ENCODE measurements at regions not wholly inside any gene's neighbourhood (a gene's known extent, or its start where the extent isn't known, plus 50 kb on each side); places are given as distances from the start of the nearest gene placed in this dataset.

DNA sequence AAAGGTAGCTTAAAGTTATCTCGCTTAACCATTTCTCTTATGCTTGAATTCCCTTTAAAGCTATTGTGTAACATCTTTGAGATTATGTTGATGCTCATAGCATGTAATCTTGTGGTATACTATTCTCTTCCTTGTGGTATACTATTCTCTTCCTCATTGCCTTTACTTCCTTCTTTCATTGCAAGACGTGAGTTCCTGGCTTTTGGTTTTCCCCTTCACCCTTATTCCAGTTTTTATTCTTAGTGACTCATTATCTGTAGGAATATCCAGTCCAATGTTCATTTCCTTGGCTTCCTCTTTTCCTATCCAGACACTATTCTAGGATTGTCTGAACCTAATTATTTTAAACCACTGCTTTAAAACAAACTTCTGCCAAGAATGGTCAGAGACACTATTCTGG, 564.0 kb downstream of the CCER1 start:
- no peak for DNase-seq

- no peak for DNase-seq
Observed at GRCh38 chr12:90368081-90368480, 586.9 kb downstream of the CCER1 start.

DNA sequence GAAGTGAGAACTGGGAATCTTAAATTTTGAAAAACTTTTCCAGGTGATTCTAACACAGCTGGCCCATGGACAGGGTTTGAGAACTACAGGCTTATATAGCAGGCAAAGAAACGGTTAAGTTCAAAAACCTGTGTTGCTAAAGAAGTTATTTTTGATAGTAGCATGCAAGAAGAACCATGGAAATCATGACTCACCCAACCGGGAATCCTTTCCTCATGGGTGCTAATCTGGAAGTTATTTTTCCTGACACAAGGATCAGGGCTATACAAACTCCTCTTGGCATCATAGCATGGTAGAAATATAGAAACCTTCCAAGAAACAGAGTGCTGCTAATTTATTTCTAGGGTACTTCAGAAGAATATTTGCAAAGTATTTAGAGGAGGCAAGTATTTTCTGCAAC, 588.7 kb downstream of the CCER1 start:
- no peak for DNase-seq

DNA sequence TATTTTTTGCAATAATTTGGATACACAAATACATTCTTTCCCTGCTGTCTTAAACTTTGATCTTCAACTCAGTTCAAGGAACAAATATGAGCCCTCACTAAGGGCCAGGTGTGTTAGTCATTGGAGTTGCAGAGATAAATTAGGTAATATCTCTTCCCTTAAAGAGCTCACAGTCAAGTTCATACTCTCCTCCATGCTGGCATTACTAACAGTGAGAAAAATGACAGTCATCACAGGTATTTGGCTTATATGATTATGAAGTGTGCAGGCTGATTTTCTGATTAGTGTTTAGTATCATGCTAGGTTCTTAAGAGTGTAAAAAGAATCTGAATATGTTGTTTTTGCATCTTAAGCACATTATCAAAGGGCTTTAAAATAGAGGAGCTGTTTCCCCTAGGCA, 594.7 kb downstream of the CCER1 start:
- DNase-seq, result no peak

DNA sequence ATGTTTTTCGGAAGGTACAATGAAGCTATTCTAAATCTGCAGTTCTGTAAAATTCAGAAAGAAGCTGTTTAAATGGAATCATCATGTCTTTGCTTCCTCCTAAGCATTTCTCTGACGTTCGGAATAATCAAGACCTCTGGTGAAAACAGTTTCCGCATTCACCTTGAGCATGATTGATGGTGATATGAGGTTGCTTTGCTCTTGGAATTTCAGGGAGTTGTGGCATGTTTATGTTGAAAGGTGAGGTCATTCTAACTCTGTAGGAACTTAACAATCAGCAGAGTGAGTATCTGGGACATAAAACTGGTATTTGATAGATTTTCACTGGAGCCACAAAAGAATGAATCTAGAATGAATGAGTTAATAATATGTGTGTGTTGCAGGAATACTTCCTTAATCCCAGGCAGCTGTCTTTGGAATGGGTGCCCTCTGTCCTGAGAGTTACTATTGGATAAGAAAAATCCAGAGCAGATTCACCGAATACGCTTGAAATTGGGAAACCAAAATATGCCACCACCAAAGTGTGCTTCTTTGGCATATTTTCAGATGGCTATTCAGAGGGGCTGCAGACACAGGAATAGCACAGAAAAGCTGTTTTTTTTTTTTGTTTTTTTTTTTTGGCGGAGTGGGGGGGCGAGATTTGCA, 599.1 kb downstream of the CCER1 start:
- no peak for DNase-seq

- DNase-seq, result no peak
Observed at GRCh38 chr12:90343966-90344365, 611.0 kb downstream of the CCER1 start.

- DNase-seq, result no peak
Observed at GRCh38 chr12:90342081-90342480, 612.9 kb downstream of the CCER1 start.

DNA sequence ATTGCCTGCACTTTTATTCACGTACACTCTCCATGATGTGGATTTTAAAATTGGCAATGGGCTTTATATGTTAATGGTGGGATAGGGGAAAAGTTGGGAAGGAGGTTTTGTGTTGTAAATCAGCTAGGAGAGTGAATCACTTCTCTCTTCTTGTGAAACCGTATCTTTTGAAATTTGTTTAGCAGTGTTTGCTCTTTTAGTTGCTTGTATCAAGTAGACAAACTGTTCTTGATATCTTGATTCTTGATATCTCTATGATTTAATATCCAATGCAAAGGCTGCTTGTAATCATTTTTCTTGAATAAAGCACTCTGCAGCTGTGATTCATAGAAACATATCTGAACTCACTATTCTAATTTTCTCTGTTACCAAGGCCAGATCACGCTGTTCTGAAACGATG, 615.1 kb downstream of the CCER1 start:
- DNase-seq, result no peak

GRCh38 chr12:90338365-90338764, 616.6 kb downstream of the CCER1 start:
- DNase-seq, result no peak

DNA sequence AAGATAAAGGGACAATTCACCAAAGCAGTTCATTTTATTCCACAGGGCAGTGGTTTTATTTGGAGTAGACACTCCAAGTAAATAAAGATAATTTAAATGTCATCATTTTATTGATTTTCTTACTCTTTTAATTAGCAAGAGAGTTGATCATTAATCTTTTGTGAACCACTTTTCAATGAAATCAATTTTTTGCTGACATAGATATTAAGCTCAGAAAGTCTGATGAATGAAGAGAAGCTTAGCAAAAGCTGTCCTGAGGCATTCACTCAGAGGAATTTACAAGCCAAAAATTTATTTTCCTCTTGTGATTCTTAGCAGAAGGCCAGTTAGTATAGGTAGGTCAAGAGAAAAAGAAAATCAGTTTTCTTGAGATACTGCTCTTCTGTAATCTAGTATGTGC, 618.0 kb downstream of the CCER1 start:
- DNase-seq, result no peak

- no peak for DNase-seq
Observed at GRCh38 chr12:90335566-90335965, 619.4 kb downstream of the CCER1 start.

GRCh38 chr12:90333939-90334338, 621.0 kb downstream of the CCER1 start:
- DNase-seq, result no peak

DNA sequence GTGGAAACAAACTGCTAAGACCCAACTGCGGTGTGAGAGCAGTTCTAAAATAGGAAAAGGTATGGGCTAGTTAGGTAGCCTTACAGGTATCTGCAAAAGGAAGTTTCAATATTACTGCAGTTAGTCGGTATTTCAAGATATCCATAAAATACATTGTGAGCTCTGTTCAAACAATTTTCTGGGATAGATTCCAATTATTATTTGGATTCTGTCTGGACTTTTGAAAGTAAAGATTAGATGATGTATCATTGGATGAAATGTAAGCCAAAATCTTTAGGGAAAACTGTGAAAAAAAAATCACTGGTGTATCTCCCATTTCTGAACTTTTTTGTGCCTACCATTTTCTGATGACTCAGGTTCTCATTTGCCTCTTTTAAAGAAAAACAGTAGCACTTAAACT, 621.6 kb downstream of the CCER1 start:
- DNase-seq, result no peak

- no peak for DNase-seq
Observed at GRCh38 chr12:90331821-90332220, 623.2 kb downstream of the CCER1 start.

GRCh38 chr12:90331262-90331661, 622.6 kb upstream of the ATP2B1 start:
- no peak for DNase-seq

GRCh38 chr12:90327793-90328743, 619.4 kb upstream of the ATP2B1 start:
- no peak for DNase-seq

DNA sequence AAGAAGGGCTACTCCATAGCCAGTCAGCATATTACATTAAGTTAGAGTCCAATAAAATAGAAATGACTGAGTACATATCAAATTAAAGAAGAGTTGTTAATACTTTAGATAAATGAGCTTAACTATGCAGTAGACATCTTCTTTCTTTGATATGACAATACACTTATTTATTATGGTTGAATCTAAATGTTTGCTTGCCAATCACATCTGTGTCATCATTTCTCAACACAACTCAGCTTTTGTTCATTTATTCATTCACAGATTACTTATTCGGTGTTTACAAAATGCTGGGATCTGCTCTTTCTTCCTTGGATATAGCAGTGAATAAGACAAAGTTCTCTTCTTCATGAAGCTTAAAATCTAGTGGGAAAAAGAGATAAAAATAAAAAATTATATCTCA, 614.6 kb upstream of the ATP2B1 start:
- no peak for DNase-seq

- no peak for DNase-seq
Observed at GRCh38 chr12:90322006-90322405, 613.4 kb upstream of the ATP2B1 start.

DNA sequence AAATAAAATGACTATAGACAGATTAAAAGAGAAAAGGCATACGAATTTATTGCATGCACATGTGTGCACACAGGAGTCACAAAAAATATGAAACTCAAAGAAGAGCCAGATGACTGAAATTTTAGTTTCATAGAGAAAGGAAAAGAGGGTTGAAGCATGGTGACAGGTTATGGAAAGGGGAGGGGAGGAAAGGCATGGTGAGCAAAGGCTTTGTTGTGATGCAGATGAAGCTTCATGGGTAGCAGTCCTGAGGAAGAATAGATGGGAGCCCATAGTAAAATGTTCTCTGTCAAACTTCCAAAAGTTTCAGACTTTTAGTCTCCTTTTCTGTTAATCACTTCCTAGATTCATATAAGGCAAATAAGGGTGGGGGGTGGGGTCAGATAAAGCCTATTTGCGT, 612.7 kb upstream of the ATP2B1 start:
- no peak for DNase-seq

DNA sequence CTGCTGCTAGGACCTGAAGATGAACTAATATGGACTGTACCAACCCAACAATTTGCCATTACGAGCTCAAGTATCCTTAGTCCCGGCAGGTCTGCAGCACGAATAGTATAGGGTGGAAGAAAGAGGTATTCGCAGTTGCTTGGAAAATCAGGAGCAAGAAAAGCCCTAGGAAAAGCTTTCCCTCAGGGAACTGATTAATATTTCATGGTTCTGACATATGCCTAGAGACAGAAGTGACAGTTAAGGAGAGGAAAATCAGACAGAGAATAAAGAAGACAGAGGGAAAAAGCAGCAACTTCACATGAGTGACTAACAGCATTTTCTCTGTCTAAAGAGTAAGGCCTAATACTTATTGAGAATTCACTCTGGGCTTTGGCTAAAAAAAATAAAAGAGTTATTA, 602.9 kb upstream of the ATP2B1 start:
- no peak for DNase-seq

DNA sequence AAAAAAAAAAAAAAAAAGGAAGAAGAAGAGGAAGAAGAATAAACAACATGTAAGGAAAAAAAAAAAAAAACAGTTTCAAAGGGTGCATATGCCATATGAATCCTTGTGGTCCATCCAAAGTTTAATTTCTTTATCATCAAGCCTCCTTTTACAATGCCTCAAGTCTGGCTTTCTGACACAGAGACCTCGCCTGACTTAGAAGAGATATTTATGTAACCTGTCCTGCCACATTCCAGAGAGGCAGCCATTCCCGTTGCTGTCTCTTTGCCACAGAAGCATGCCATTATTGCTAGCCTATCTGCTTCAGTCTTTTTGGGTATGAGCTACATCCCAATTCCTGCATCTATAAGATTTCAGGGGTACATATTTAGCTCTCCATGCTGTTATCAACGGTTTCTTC, 596.7 kb upstream of the ATP2B1 start:
- DNase-seq, result no peak

DNA sequence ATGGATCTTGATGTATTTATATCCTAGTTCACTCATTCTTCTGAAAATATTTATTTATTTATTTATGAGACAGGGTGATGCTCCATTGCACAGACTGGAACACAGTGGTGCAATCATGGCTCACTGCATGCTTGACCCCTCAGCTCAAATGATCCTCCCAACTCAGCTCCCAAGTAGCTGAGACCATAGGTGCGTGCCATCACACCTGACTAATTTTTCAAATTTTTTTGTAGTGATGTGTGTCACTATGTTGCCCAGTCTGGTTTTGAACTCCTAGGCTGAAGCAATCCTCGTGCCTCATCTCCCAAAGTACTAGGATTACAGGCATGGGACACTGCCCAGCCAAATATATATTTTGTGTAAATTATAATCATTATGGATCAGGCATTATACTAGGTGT, 595.6 kb upstream of the ATP2B1 start:
- DNase-seq, result no peak

GRCh38 chr12:90303771-90304170, 595.1 kb upstream of the ATP2B1 start:
- DNase-seq, result no peak

DNA sequence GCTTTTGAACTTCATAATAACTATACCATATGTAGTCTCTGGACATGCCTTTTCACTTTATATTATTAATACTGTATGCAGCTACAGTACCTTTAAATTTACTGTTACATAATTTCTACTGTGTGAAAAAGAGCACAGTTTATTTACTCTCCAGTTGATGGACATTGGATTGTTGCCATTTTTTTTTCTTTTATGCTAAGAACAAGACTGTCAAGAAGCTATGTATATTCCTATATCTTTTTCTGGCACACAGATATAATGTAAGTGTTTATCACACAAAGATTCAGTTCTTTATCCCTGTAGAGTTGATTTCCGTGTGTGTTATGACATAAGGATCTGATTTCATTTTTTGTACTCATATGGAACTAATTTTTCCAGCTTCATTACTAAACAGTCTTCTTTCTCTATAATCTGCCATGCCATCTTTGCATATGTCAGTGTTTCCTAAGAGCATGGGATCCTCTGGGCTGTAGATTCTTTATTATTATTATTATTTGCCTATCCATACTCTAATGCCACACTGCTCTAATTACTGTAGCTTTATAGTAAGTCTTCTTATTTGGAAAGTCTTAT, 593.0 kb upstream of the ATP2B1 start:
- no peak for DNase-seq
